Adrenal gland (tissue), 9 donors: ENCODE measurements at regions not wholly inside any gene's neighbourhood (a gene's known extent, or its start where the extent isn't known, plus 50 kb on each side); places are given as distances from the start of the nearest gene placed in this dataset.
A peak's percentile ranks its signal among the peaks of the same experiment; 100 is the strongest.

Experiments used
- DNase-seq, 7 donors: peaks; one replicate each; pipeline ENCODE4 v3.0.0-alpha.2; 2019 to 2020
- H3K27ac ChIP-seq, 5 donors: fragments of 200-600 bp; sonication (generic) in 4 of 5; 1 replicate in 3 of 5; 2 replicates in 2 of 5; pipeline versions ENCODE4 v1.5.1 to v1.8.0; 2016 to 2020; ENCODE audit warnings: mild to moderate bottlenecking in 1 of 5
- H3K27me3 ChIP-seq: fragments of 200-600 bp; 2 replicates; pipeline ENCODE4 v1.8.0; 2021
- H3K36me3 ChIP-seq, 2 donors: fragments of 200-600 bp; replicated peaks in 1 of 2; 1 replicate in 1 of 2; 2 replicates in 1 of 2; pipeline versions ENCODE4 v1.5.1 to v1.8.0; 2018 to 2022
- H3K4me1 ChIP-seq, 2 donors: fragments of 200-600 bp; replicated peaks in 1 of 2; 1 replicate in 1 of 2; 2 replicates in 1 of 2; pipeline versions ENCODE4 v1.5.1 to v1.8.0; 2018 to 2021
- H3K4me3 ChIP-seq, 4 donors: fragments of 200-600 bp; sonication (generic) in 3 of 4; one replicate each; pipeline ENCODE4 v1.5.1; 2016 to 2018
- H3K9me3 ChIP-seq, 3 donors: fragments of 200-600 bp; sonication (generic) in 1 of 3; replicated peaks in 1 of 3; 1 replicate in 2 of 3; 2 replicates in 1 of 3; pipeline versions ENCODE4 v1.5.1 to v1.8.0; 2016 to 2021
- POLR2A ChIP-seq, 2 donors: fragments of 450-650 bp; IDR thresholded peaks; one replicate each; pipeline ENCODE4 v1.6.1; 2017; ENCODE audit warnings: antibody characterized with exemption in 2 of 2, mild to moderate bottlenecking in 2 of 2, moderate library complexity in 1 of 2
- WGBS, 4 donors: extraction: QIAGEN DNeasy Blood & Tissue Kit in 2 of 4; methylation state at CpG; one replicate each; pipeline versions ENCODE4 v1.1.5 to v1.1.7; 2013 to 2017; 5-methylcytosine and 5-hydroxymethylcytosine counted together
- intact Hi-C, 2 donors: fragments of 100-400 bp; cut with DNase I; formaldehyde crosslinking; loops; one replicate each; pipeline versions ENCODE4 v1.14.1 to v1.15.0; 2022 to 2023
- TF ChIP-seq, protein P1 (sequence below), 6 experiments: fragments of 450-650 bp in 4 of 6; fragments of 200-600 bp in 2 of 6; sonication (generic) in 1 of 6; IDR thresholded peaks; 1 replicate in 5 of 6; 2 replicates in 1 of 6; pipeline versions ENCODE4 v1.5.1 to v1.8.0; 2016 to 2021; ENCODE audit warnings: antibody characterized with exemption in 6 of 6, mild to moderate bottlenecking in 2 of 6, moderate library complexity in 1 of 6
- donor health status: healthy with polysubstance abuse.
- donor health status: Bipolar disorder and iron deficiency.
- donor health status: DM: yes; HTN: yes; CAD: no.
- donor health status: DM: no; HTN: no; CAD: no.
- donor health status: DM: no; HTN: no; CAD: no.

DNA sequence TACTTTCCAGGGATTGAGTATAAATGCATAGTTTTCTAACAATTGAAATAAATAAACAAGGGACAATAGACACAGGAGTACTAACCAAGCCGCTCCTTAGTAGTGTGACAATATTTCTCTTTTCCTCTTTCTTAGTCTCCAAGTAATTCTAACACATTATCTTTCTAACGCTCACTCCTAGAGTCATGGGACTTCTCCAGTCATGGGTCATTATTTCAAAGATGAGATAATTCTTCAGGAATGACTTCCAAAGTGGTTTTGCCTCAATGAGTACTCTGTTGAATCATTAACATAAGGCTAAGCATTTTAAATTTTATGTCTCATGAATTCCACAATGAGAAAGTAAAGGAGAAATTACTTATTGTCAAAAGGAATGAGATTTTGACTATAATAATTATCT, 605.8 kb upstream of the ADAMTS5 start:
- H3K4me1 ChIP-seq: no peaks in the 10 kb centered on the region
- TF ChIP-seq POLR2A (IDR thresholded peaks at IDR 0.05): no peak
- TF ChIP-seq, protein P1, sequence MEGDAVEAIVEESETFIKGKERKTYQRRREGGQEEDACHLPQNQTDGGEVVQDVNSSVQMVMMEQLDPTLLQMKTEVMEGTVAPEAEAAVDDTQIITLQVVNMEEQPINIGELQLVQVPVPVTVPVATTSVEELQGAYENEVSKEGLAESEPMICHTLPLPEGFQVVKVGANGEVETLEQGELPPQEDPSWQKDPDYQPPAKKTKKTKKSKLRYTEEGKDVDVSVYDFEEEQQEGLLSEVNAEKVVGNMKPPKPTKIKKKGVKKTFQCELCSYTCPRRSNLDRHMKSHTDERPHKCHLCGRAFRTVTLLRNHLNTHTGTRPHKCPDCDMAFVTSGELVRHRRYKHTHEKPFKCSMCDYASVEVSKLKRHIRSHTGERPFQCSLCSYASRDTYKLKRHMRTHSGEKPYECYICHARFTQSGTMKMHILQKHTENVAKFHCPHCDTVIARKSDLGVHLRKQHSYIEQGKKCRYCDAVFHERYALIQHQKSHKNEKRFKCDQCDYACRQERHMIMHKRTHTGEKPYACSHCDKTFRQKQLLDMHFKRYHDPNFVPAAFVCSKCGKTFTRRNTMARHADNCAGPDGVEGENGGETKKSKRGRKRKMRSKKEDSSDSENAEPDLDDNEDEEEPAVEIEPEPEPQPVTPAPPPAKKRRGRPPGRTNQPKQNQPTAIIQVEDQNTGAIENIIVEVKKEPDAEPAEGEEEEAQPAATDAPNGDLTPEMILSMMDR (IDR thresholded peaks at IDR 0.05): no peak
- DNase-seq: no peak
- WGBS, 4 donors: 74 to 84% (median 78%) methylated on average over 2 of the region's 2 CpGs
- no peak overlapping the region for H3K4me3 ChIP-seq
- intact Hi-C loops: no loop called here
- H3K27ac ChIP-seq: no peak overlapping the region
- no peaks in the 10 kb centered on the region for H3K9me3 ChIP-seq
- no peaks in the 10 kb centered on the region for H3K27me3 ChIP-seq
- no peaks in the 10 kb centered on the region for H3K36me3 ChIP-seq

- TF ChIP-seq, protein P1 (IDR thresholded peaks at IDR 0.05): no peak
- no peak for TF ChIP-seq POLR2A (IDR thresholded peaks at IDR 0.05)
- no peak for DNase-seq
- no peaks in the 10 kb centered on the region for H3K27me3 ChIP-seq
- no peaks in the 10 kb centered on the region for H3K36me3 ChIP-seq
- no peak overlapping the region for H3K27ac ChIP-seq
- H3K4me3 ChIP-seq: no peak overlapping the region
- H3K9me3 ChIP-seq: no peaks in the 10 kb centered on the region
- no peaks in the 10 kb centered on the region for H3K4me1 ChIP-seq
- intact Hi-C loops: no loop called here
Observed at GRCh38 chr21:27571706-27572105, 604.8 kb upstream of the ADAMTS5 start.

GRCh38 chr21:27570306-27570868, 603.5 kb upstream of the ADAMTS5 start:
- H3K27me3 ChIP-seq: no peaks in the 10 kb centered on the region
- no peak for TF ChIP-seq POLR2A (IDR thresholded peaks at IDR 0.05)
- TF ChIP-seq, protein P1 (IDR thresholded peaks at IDR 0.05): no peak
- no peaks in the 10 kb centered on the region for H3K4me1 ChIP-seq
- H3K36me3 ChIP-seq: no peaks in the 10 kb centered on the region
- intact Hi-C loops: no loop called here
- peak in 6 of 7 donors; percentile 10 to 74 (median 32) for DNase-seq
- WGBS, 4 donors: 56 to 65% (median 59%) methylated on average over 2 of the region's 2 CpGs
- peak overlapping the region in 1 of 5 donors; percentile 65 for H3K27ac ChIP-seq
- H3K4me3 ChIP-seq: no peak overlapping the region
- H3K9me3 ChIP-seq: no peaks in the 10 kb centered on the region

GRCh38 chr21:27569831-27570230, 602.9 kb upstream of the ADAMTS5 start:
- intact Hi-C loops: no loop called here

More at GRCh38 chr21:27569831-27570230, 602.9 kb upstream of the ADAMTS5 start:
- no peaks in the 10 kb centered on the region for H3K27me3 ChIP-seq
- H3K27ac ChIP-seq: peak overlapping the region in 1 of 5 donors; percentile 65
- no peaks in the 10 kb centered on the region for H3K36me3 ChIP-seq
- no peak for DNase-seq
- no peak overlapping the region for H3K4me3 ChIP-seq
- WGBS, 4 donors: 42 to 54% (median 49%) methylated on average over 2 of the region's 2 CpGs
- no peaks in the 10 kb centered on the region for H3K4me1 ChIP-seq
- no peaks in the 10 kb centered on the region for H3K9me3 ChIP-seq
- TF ChIP-seq POLR2A (IDR thresholded peaks at IDR 0.05): no peak
- TF ChIP-seq, protein P1 (IDR thresholded peaks at IDR 0.05): no peak
